PC-9 (cell line): ENCODE measurements at regions not wholly inside any gene's neighbourhood (a gene's known extent, or its start where the extent isn't known, plus 50 kb on each side); places are given as distances from the start of the nearest gene placed in this dataset.
A peak's percentile ranks its signal among the peaks of the same experiment; 100 is the strongest.

ENCODE experiments used
- BruUV-seq: library from RNA; stranded (reverse); fragments of 400-500 nt; replicated peaks from 2 replicates; lab custom pipeline; 2021; lab: Mats Ljungman, UMichigan
- CTCF ChIA-PET: fragments of 300-600 bp; sonication (Branson Sonifier 250); formaldehyde crosslinking; loops from one replicate; lab custom pipeline; 2022; ENCODE audit warnings: antibody characterized with exemption; lab: Charles Lee
- POLR2A ChIA-PET: fragments of 300-600 bp; sonication (Branson Sonifier 250); formaldehyde crosslinking; loops from one replicate; lab custom pipeline; 2022; ENCODE audit warnings: antibody characterized with exemption; ENCODE audit not compliant: unreplicated experiment; lab: Charles Lee
- DNase-seq, 2 experiments: peaks; one replicate each; pipeline versions ENCODE4 v3.0.0 to v3.0.0-alpha.2; 2015 to 2022; ENCODE audit warnings: mixed read lengths in 1 of 2
- H2AFZ ChIP-seq: fragments of 200-600 bp; sonication (generic); 2 replicates; pipeline ENCODE4 v1.8.1; 2017; ENCODE audit warnings: antibody characterized with exemption
- H3F3A ChIP-seq: fragments of 200-600 bp; sonication (generic); 2 replicates; pipeline ENCODE4 v1.8.1; 2017; ENCODE audit warnings: antibody characterized with exemption, mild to moderate bottlenecking, low read depth; ENCODE audit not compliant: insufficient read depth
- H3K27ac ChIP-seq: fragments of 200-600 bp; sonication (generic); 2 replicates; pipeline ENCODE4 v1.6.1; 2016; ENCODE audit warnings: mixed run types
- H3K27me3 ChIP-seq: fragments of 200-600 bp; sonication (generic); 2 replicates; pipeline ENCODE4 v1.6.1; 2016; ENCODE audit warnings: low read depth, mixed run types; ENCODE audit not compliant: insufficient read depth
- H3K36me3 ChIP-seq: fragments of 200-600 bp; sonication (generic); 2 replicates; pipeline ENCODE4 v1.6.1; 2016; ENCODE audit warnings: low read depth, mixed run types
- H3K4me1 ChIP-seq: fragments of 200-600 bp; sonication (generic); replicated peaks from 2 replicates; pipeline ENCODE4 v1.6.1; 2016; ENCODE audit warnings: mixed run types; ENCODE audit not compliant: insufficient read depth
- H3K4me2 ChIP-seq: fragments of 200-600 bp; sonication (generic); 2 replicates; pipeline ENCODE4 v1.6.1; 2017; ENCODE audit warnings: mixed run types
- H3K4me3 ChIP-seq: fragments of 200-600 bp; sonication (generic); 2 replicates; pipeline ENCODE4 v1.6.1; 2016; ENCODE audit warnings: mixed run types
- H3K79me2 ChIP-seq: fragments of 200-600 bp; sonication (generic); 2 replicates; pipeline ENCODE4 v1.6.1; 2017; ENCODE audit warnings: low read depth, mixed run types
- H3K9me2 ChIP-seq: fragments of 200-600 bp; sonication (generic); 2 replicates; pipeline ENCODE4 v1.8.1; 2017; ENCODE audit warnings: mild to moderate bottlenecking; ENCODE audit not compliant: insufficient read depth
- H3K9me3 ChIP-seq: fragments of 200-600 bp; sonication (generic); 2 replicates; pipeline ENCODE4 v1.8.1; 2016; ENCODE audit warnings: low read depth; ENCODE audit not compliant: insufficient read depth
- H4K20me1 ChIP-seq: fragments of 200-600 bp; sonication (generic); 2 replicates; pipeline ENCODE4 v1.8.1; 2017; ENCODE audit not compliant: insufficient read depth
- CTCF ChIP-seq: fragments of 200-600 bp; sonication (generic); conservative IDR thresholded peaks from 2 replicates; pipeline ENCODE4 v1.6.1; 2017; ENCODE audit warnings: mixed run types, antibody characterized with exemption, mild to moderate bottlenecking, moderate library complexity
- EZH2 ChIP-seq: fragments of 200-600 bp; sonication (generic); IDR thresholded peaks from 2 replicates; pipeline ENCODE4 v1.8.0; 2017; ENCODE audit warnings: antibody characterized with exemption, low read depth
- intact Hi-C: fragments of 100-400 bp; cut with micrococcal nuclease; formaldehyde crosslinking; loops from one replicate; pipeline ENCODE4 v1.10.0; 2022; ENCODE audit not compliant: unreplicated experiment

GRCh38 chr6:128806261-128806660, 76.7 kb upstream of the LAMA2 start:
- Histone ChIP-seq H3F3A (no peaks in the 10 kb centered on the region), H3K36me3 (no peaks in the 10 kb centered on the region), H3K4me3 (no peak overlapping the region), H3K4me2 (no peak overlapping the region), H3K9me2 (no peaks in the 10 kb centered on the region; the same call in 1 of the 2 replicates), H4K20me1 (no peaks in the 10 kb centered on the region), H2AFZ (peak overlapping the region; percentile 33), H3K9me3 (peaks cover 4% of the 10 kb centered on the region), H3K27me3 (no peaks in the 10 kb centered on the region), H3K27ac (no peak overlapping the region), H3K79me2 (no peaks in the 10 kb centered on the region), H3K4me1 (no peaks in the 10 kb centered on the region)
- BruUV-seq = no TSS peak
- intact Hi-C loops = loop anchor here (2.0 kb wide), 1 partner anchor 565 kb away; no protein-coding TSS in a partner anchor
- TF ChIP-seq EZH2 (no peak), CTCF (no peak)
- CTCF ChIA-PET = interaction anchor here (0.6 kb wide), 1 partner anchor 286 kb away, joined by 9 read pairs; the partner anchor contains the start of gene PTPRK
- DNase-seq = peak in 1 of 2 experiments; percentile 61
- POLR2A ChIA-PET = no interaction called here

GRCh38 chr6:128803911-128804310, 79.0 kb upstream of the LAMA2 start:
- H3F3A ChIP-seq = no peaks in the 10 kb centered on the region; the same call in 1 of the 2 replicates
- no peak for TF ChIP-seq EZH2
- no peak for TF ChIP-seq CTCF
- no peaks in the 10 kb centered on the region for H3K36me3 ChIP-seq
- H3K79me2 ChIP-seq = no peaks in the 10 kb centered on the region
- DNase-seq = no peak
- BruUV-seq = no TSS peak
- H3K4me1 ChIP-seq = no peaks in the 10 kb centered on the region
- H4K20me1 ChIP-seq = no peaks in the 10 kb centered on the region
- H3K4me3 ChIP-seq = no peak overlapping the region
- H3K27ac ChIP-seq = no peak overlapping the region
- peaks cover 7% of the 10 kb centered on the region for H3K9me3 ChIP-seq
- H3K9me2 ChIP-seq = no peaks in the 10 kb centered on the region; the same call in 1 of the 2 replicates
- ChIA-PET CTCF (no interaction called here), POLR2A (no interaction called here)
- no peak overlapping the region for H3K4me2 ChIP-seq
- no peaks in the 10 kb centered on the region for H3K27me3 ChIP-seq
- intact Hi-C loops = no loop called here
- no peak overlapping the region for H2AFZ ChIP-seq

GRCh38 chr6:128801621-128802020, 81.3 kb upstream of the LAMA2 start:
- Histone ChIP-seq H3K9me2 (no peaks in the 10 kb centered on the region; the same call in 1 of the 2 replicates), H4K20me1 (no peaks in the 10 kb centered on the region), H3K27me3 (no peaks in the 10 kb centered on the region), H3K4me1 (no peaks in the 10 kb centered on the region), H3K27ac (no peak overlapping the region), H3K4me3 (no peak overlapping the region), H3K9me3 (peaks cover 7% of the 10 kb centered on the region; the same call in 1 of the 2 replicates), H3F3A (no peaks in the 10 kb centered on the region; the same call in 1 of the 2 replicates), H3K4me2 (no peak overlapping the region), H2AFZ (no peak overlapping the region), H3K36me3 (no peaks in the 10 kb centered on the region), H3K79me2 (no peaks in the 10 kb centered on the region)
- intact Hi-C loops = no loop called here
- ChIA-PET CTCF (no interaction called here), POLR2A (no interaction called here)
- no TSS peak for BruUV-seq
- no peak for DNase-seq
- TF ChIP-seq CTCF (no peak), EZH2 (no peak)
